H9 (cell line): ENCODE measurements at regions not wholly inside any gene's neighbourhood (a gene's known extent, or its start where the extent isn't known, plus 50 kb on each side); places are given as distances from the start of the nearest gene placed in this dataset.

Experiments
- DNase-seq: peaks from one replicate; pipeline ENCODE4 v3.0.0-alpha.2; 2017
- H2AFZ ChIP-seq: one replicate; pipeline ENCODE4 v1.6.1; 2013; ENCODE audit warnings: mild to moderate bottlenecking, low read length, control low read depth, moderate library complexity
- H2AK5ac ChIP-seq: 2 replicates; pipeline ENCODE4 v1.6.1; 2013; ENCODE audit warnings: low read length, control low read depth, mixed read lengths; ENCODE audit not compliant: insufficient read length
- H2BK120ac ChIP-seq: one replicate; pipeline ENCODE4 v1.6.1; 2013; ENCODE audit warnings: low read depth, mild to moderate bottlenecking, low read length, control low read depth, inconsistent platforms; ENCODE audit not compliant: poor library complexity, severe bottlenecking
- H2BK12ac ChIP-seq: 2 replicates; pipeline ENCODE4 v1.6.1; 2013; ENCODE audit warnings: low read length, control low read depth, mixed read lengths, low read depth; ENCODE audit not compliant: insufficient read length
- H2BK15ac ChIP-seq: 2 replicates; pipeline ENCODE4 v1.6.1; 2013; ENCODE audit warnings: low read depth, low read length, control low read depth
- H2BK20ac ChIP-seq: one replicate; pipeline ENCODE4 v1.6.1; 2013; ENCODE audit warnings: low read depth, mild to moderate bottlenecking, low read length, control low read depth, inconsistent platforms; ENCODE audit not compliant: poor library complexity, severe bottlenecking
- H2BK5ac ChIP-seq: 2 replicates; pipeline ENCODE4 v1.6.1; 2013; ENCODE audit warnings: low read length, control low read depth, mixed read lengths; ENCODE audit not compliant: insufficient read length
- H3K14ac ChIP-seq: 2 replicates; pipeline ENCODE4 v1.6.1; 2013; ENCODE audit warnings: low read length, control low read depth; ENCODE audit not compliant: insufficient read depth
- H3K18ac ChIP-seq: 2 replicates; pipeline ENCODE4 v1.6.1; 2013; ENCODE audit warnings: low read depth, mild to moderate bottlenecking, mixed read lengths, low read length, control low read depth; ENCODE audit not compliant: insufficient read length
- H3K23ac ChIP-seq: 2 replicates; pipeline ENCODE4 v1.6.1; 2013; ENCODE audit warnings: low read length, control low read depth, mixed read lengths, low read depth; ENCODE audit not compliant: insufficient read length
- H3K23me2 ChIP-seq: 2 replicates; pipeline ENCODE4 v1.6.1; 2013; ENCODE audit warnings: low read depth, mild to moderate bottlenecking, mixed read lengths, low read length, control low read depth; ENCODE audit not compliant: insufficient read length, poor library complexity, severe bottlenecking
- H3K27ac ChIP-seq: 2 replicates; pipeline ENCODE4 v1.5.1; 2013; ENCODE audit warnings: low read length, control low read depth, mixed read lengths, low read depth; ENCODE audit not compliant: insufficient read length
- H3K27me3 ChIP-seq: 2 replicates; pipeline ENCODE4 v1.6.1; 2013; ENCODE audit warnings: low read length, control low read depth, inconsistent platforms; ENCODE audit not compliant: insufficient read depth
- H3K4ac ChIP-seq: 2 replicates; pipeline ENCODE4 v1.6.1; 2013; ENCODE audit warnings: low read depth, mild to moderate bottlenecking, control low read depth, inconsistent platforms, low read length, moderate library complexity
- H3K4me1 ChIP-seq: 2 replicates; pipeline ENCODE4 v1.6.1; 2013; ENCODE audit warnings: low read length, control low read depth, inconsistent platforms; ENCODE audit not compliant: insufficient read depth
- H3K4me2 ChIP-seq: 2 replicates; pipeline ENCODE4 v1.6.1; 2013; ENCODE audit warnings: low read length, control low read depth, mixed read lengths; ENCODE audit not compliant: insufficient read length, insufficient read depth
- H3K56ac ChIP-seq: 2 replicates; pipeline ENCODE4 v1.6.1; 2013; ENCODE audit warnings: low read depth, mild to moderate bottlenecking, mixed read lengths, low read length, control low read depth; ENCODE audit not compliant: insufficient read length
- H3K79me1 ChIP-seq: 2 replicates; pipeline ENCODE4 v1.6.1; 2013; ENCODE audit warnings: low read depth, mild to moderate bottlenecking, moderate library complexity, low read length, control low read depth, inconsistent platforms; ENCODE audit not compliant: insufficient read depth, poor library complexity, severe bottlenecking
- H3K79me2 ChIP-seq: 2 replicates; pipeline ENCODE4 v1.6.1; 2013; ENCODE audit warnings: low read length, control low read depth, inconsistent platforms; ENCODE audit not compliant: insufficient read depth
- H3K9ac ChIP-seq: 2 replicates; pipeline ENCODE4 v1.6.1; 2013; ENCODE audit warnings: low read length, control low read depth, mixed read lengths; ENCODE audit not compliant: insufficient read length; ENCODE audit errors: extremely low read depth
- H3K9me3 ChIP-seq: one replicate; pipeline ENCODE4 v1.6.1; 2013; ENCODE audit warnings: low read depth, low read length, inconsistent platforms; ENCODE audit not compliant: control insufficient read depth
- H3T11ph ChIP-seq: one replicate; pipeline ENCODE4 v1.6.1; 2013; ENCODE audit warnings: mild to moderate bottlenecking, low read length, control low read depth, inconsistent platforms
- H4K20me1 ChIP-seq: one replicate; pipeline ENCODE4 v1.6.1; 2013; ENCODE audit not compliant: control insufficient read depth, insufficient read length, insufficient read depth
- H4K5ac ChIP-seq: 2 replicates; pipeline ENCODE4 v1.6.1; 2013; ENCODE audit warnings: low read depth, mild to moderate bottlenecking, mixed read lengths, low read length, control low read depth; ENCODE audit not compliant: insufficient read length
- H4K8ac ChIP-seq: replicated peaks from 2 replicates; pipeline ENCODE4 v1.6.1; 2013; ENCODE audit warnings: low read length, control low read depth, mixed read lengths, low read depth; ENCODE audit not compliant: insufficient read length
- H4K91ac ChIP-seq: 2 replicates; pipeline ENCODE4 v1.6.1; 2013; ENCODE audit warnings: low read depth, mild to moderate bottlenecking, moderate library complexity, mixed read lengths, low read length, control low read depth; ENCODE audit not compliant: insufficient read length
- H3K27ac Mint-ChIP-seq, 3 experiments: 2 replicates in 2 of 3; 3 replicates in 1 of 3; pipeline ENCODE4 v1.8.0; 2020 to 2021; ENCODE audit warnings: mixed read lengths in 3 of 3, mild to moderate bottlenecking in 1 of 3, moderate library complexity in 1 of 3
- H3K27me3 Mint-ChIP-seq: 2 replicates; pipeline ENCODE4 v1.8.0; 2021; ENCODE audit warnings: low read depth, mild to moderate bottlenecking, moderate library complexity, mixed read lengths
- H3K36me3 Mint-ChIP-seq, 3 experiments: 2 replicates in 2 of 3; 3 replicates in 1 of 3; pipeline ENCODE4 v1.8.0; 2020 to 2021; ENCODE audit warnings: low read depth in 3 of 3, mixed read lengths in 3 of 3; ENCODE audit not compliant: insufficient read depth in 1 of 3
- H3K4me1 Mint-ChIP-seq, 2 experiments: 2 replicates each; pipeline ENCODE4 v1.8.0; 2020; ENCODE audit warnings: mixed read lengths in 2 of 2
- H3K4me3 Mint-ChIP-seq, 2 experiments: 2 replicates in 1 of 2; 3 replicates in 1 of 2; pipeline ENCODE4 v1.8.0; 2020 to 2021; ENCODE audit warnings: mild to moderate bottlenecking in 2 of 2, mixed read lengths in 2 of 2, moderate library complexity in 1 of 2
- H3K9me3 Mint-ChIP-seq, 2 experiments: 2 replicates in 1 of 2; 3 replicates in 1 of 2; pipeline ENCODE4 v1.8.0; 2020; ENCODE audit warnings: mild to moderate bottlenecking in 2 of 2, mixed read lengths in 2 of 2, moderate library complexity in 1 of 2
- WGBS: extraction: QIAGEN DNeasy Blood & Tissue Kit; methylation state at CpG from one replicate; pipeline ENCODE4 v1.1.7; 2013; ENCODE audit warnings: missing lambda C conversion rate, low lambda C conversion rate, mixed read lengths; ENCODE audit not compliant: insufficient read length; ENCODE audit errors: extremely low coverage; 5-methylcytosine and 5-hydroxymethylcytosine counted together
- TF ChIP-seq, protein P1 (sequence below): fragments of 200-600 bp; sonication (generic); conservative IDR thresholded peaks from 3 replicates; pipeline ENCODE4 v1.8.0; 2021; ENCODE audit warnings: antibody characterized with exemption, mild to moderate bottlenecking

DNA sequence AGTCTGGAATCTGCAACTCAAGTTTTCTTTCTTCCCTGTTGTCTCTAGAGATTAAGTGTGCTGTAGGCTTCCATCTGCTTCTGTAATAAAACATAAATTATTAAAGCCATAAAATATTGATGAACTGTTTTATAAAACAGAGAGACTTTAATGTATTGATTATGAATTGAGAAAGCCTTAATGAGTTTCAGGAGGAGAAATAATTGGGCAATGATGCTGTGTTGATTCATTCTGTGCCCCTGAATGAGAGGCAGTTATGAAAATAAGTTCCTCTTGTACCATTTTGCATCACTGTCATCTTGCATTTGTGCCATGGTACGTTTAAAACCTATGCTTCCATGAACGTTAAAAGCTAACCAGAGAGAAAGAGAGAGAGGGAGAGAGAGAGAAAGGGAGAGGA, 194.1 kb upstream of the LARGE1 start:
- no peak overlapping the region for H3K14ac ChIP-seq
- no CpG with 5 or more reads among the region's 2 CpGs for WGBS
- H3K4me2 ChIP-seq: no peak overlapping the region

More for the DNA sequence above, 194.1 kb upstream of the LARGE1 start:
- Mint-ChIP-seq H3K27ac (no peak overlapping the region), H3K4me3 (no peak overlapping the region), H3K27me3 (peaks cover 8% of the 10 kb centered on the region), H3K9me3 (peaks cover 5% of the 10 kb centered on the region in 2 experiments; a peak in 3 of 5 replicates), H3K36me3 (peaks cover 0 to 4% (median 0%) of the 10 kb centered on the region in 3 experiments; a peak in 1 of 7 replicates), H3K4me1 (no peaks in the 10 kb centered on the region)
- no peak overlapping the region for H3K56ac ChIP-seq
- no peak overlapping the region for H2AFZ ChIP-seq
- no peaks in the 10 kb centered on the region for H4K20me1 ChIP-seq
- H4K8ac ChIP-seq: no peak overlapping the region
- H3K23me2 ChIP-seq: no peaks in the 10 kb centered on the region
- no peak overlapping the region for H2BK120ac ChIP-seq
- no peak overlapping the region for H2BK12ac ChIP-seq
- no peak overlapping the region for H3K9ac ChIP-seq
- no peak overlapping the region for H4K5ac ChIP-seq
- no peak overlapping the region for H3T11ph ChIP-seq
- H3K27me3 ChIP-seq: no peaks in the 10 kb centered on the region
- H3K9me3 ChIP-seq: no peaks in the 10 kb centered on the region
- H2BK20ac ChIP-seq: no peak overlapping the region
- H4K91ac ChIP-seq: no peak overlapping the region
- H3K79me1 ChIP-seq: no peaks in the 10 kb centered on the region
- H2AK5ac ChIP-seq: no peak overlapping the region
- H3K79me2 ChIP-seq: no peaks in the 10 kb centered on the region
- H3K18ac ChIP-seq: no peak overlapping the region
- no peak overlapping the region for H3K27ac ChIP-seq
- H2BK15ac ChIP-seq: no peak overlapping the region
- H3K23ac ChIP-seq: no peak overlapping the region
- no peaks in the 10 kb centered on the region for H3K4me1 ChIP-seq
- TF ChIP-seq, protein P1, sequence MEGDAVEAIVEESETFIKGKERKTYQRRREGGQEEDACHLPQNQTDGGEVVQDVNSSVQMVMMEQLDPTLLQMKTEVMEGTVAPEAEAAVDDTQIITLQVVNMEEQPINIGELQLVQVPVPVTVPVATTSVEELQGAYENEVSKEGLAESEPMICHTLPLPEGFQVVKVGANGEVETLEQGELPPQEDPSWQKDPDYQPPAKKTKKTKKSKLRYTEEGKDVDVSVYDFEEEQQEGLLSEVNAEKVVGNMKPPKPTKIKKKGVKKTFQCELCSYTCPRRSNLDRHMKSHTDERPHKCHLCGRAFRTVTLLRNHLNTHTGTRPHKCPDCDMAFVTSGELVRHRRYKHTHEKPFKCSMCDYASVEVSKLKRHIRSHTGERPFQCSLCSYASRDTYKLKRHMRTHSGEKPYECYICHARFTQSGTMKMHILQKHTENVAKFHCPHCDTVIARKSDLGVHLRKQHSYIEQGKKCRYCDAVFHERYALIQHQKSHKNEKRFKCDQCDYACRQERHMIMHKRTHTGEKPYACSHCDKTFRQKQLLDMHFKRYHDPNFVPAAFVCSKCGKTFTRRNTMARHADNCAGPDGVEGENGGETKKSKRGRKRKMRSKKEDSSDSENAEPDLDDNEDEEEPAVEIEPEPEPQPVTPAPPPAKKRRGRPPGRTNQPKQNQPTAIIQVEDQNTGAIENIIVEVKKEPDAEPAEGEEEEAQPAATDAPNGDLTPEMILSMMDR: no peak
- H2BK5ac ChIP-seq: no peak overlapping the region
- DNase-seq: no peak
- H3K4ac ChIP-seq: no peak overlapping the region
